Endodermal cell (in vitro differentiated cells): ENCODE measurements at regions not wholly inside any gene's neighbourhood (a gene's known extent, or its start where the extent isn't known, plus 50 kb on each side); places are given as distances from the start of the nearest gene placed in this dataset.

Experiments
- DNase-seq: peaks from one replicate; pipeline ENCODE4 v3.0.0-alpha.2; 2017
- H3K27ac ChIP-seq: 2 replicates; pipeline ENCODE4 v1.5.1; 2013; ENCODE audit warnings: mild to moderate bottlenecking, low read depth, low read length, moderate library complexity
- H3K27me3 ChIP-seq: 2 replicates; pipeline ENCODE4 v1.6.1; 2013; ENCODE audit warnings: mild to moderate bottlenecking, low read length, moderate library complexity; ENCODE audit not compliant: insufficient read depth, control insufficient read depth, poor library complexity, severe bottlenecking
- H3K36me3 ChIP-seq: 2 replicates; pipeline ENCODE4 v1.7.0; 2013; ENCODE audit warnings: mild to moderate bottlenecking, low read length, moderate library complexity; ENCODE audit not compliant: control insufficient read depth, insufficient read depth
- H3K4me1 ChIP-seq: one replicate; pipeline ENCODE4 v1.7.0; 2013; ENCODE audit warnings: low read length; ENCODE audit not compliant: control insufficient read depth, insufficient read depth
- H3K4me3 ChIP-seq: 2 replicates; pipeline ENCODE4 v1.5.1; 2013; ENCODE audit warnings: mild to moderate bottlenecking, low read length, moderate library complexity
- H3K9ac ChIP-seq: 2 replicates; pipeline ENCODE4 v1.6.1; 2013; ENCODE audit warnings: mild to moderate bottlenecking, low read length, moderate library complexity; ENCODE audit not compliant: poor library complexity, severe bottlenecking; ENCODE audit errors: extremely low read depth
- H3K9me3 ChIP-seq: 2 replicates; pipeline ENCODE4 v1.6.1; 2013; ENCODE audit warnings: mild to moderate bottlenecking, low read length, moderate library complexity; ENCODE audit not compliant: control insufficient read depth
- H3K27ac Mint-ChIP-seq: 2 replicates; pipeline ENCODE4 v1.8.0; 2020; ENCODE audit warnings: mixed read lengths
- H3K27me3 Mint-ChIP-seq: 2 replicates; pipeline ENCODE4 v1.8.0; 2021; ENCODE audit warnings: mild to moderate bottlenecking, mixed read lengths; ENCODE audit not compliant: insufficient read depth
- H3K36me3 Mint-ChIP-seq: 2 replicates; pipeline ENCODE4 v1.8.0; 2020; ENCODE audit warnings: low read depth, mixed read lengths
- H3K4me1 Mint-ChIP-seq: 2 replicates; pipeline ENCODE4 v1.8.0; 2020; ENCODE audit warnings: mixed read lengths
- H3K4me3 Mint-ChIP-seq: 2 replicates; pipeline ENCODE4 v1.8.0; 2020; ENCODE audit warnings: mild to moderate bottlenecking, moderate library complexity, mixed read lengths
- H3K9me3 Mint-ChIP-seq: 2 replicates; pipeline ENCODE4 v1.8.0; 2020; ENCODE audit warnings: mild to moderate bottlenecking, mixed read lengths
- WGBS, 2 experiments: methylation state at CpG; one replicate each; pipeline versions ENCODE4 v1.1.5 to v1.1.7; 2013; ENCODE audit warnings: missing lambda C conversion rate in 2 of 2, mixed read lengths in 1 of 2; ENCODE audit not compliant: insufficient coverage in 1 of 2, insufficient read length in 1 of 2; 5-methylcytosine and 5-hydroxymethylcytosine counted together
- TF ChIP-seq, protein P1 (sequence below): fragments of 200-600 bp; sonication (generic); conservative IDR thresholded peaks from 2 replicates; pipeline ENCODE4 v1.5.0; 2021; ENCODE audit warnings: antibody characterized with exemption, mild to moderate bottlenecking

GRCh38 chr3:96483781-96484180, 330.6 kb upstream of the EPHA6 start:
- no peak overlapping the region for H3K4me3 ChIP-seq
- H3K9ac ChIP-seq, result no peak overlapping the region
- no peaks in the 10 kb centered on the region for H3K27me3 ChIP-seq
- H3K36me3 ChIP-seq, result no peaks in the 10 kb centered on the region
- Mint-ChIP-seq H3K27me3 (no peaks in the 10 kb centered on the region), H3K9me3 (no peaks in the 10 kb centered on the region), H3K36me3 (no peaks in the 10 kb centered on the region), H3K4me3 (no peak overlapping the region), H3K27ac (no peak overlapping the region), H3K4me1 (no peaks in the 10 kb centered on the region)
- H3K4me1 ChIP-seq, result no peaks in the 10 kb centered on the region
- no peak overlapping the region for H3K27ac ChIP-seq
- DNase-seq, result no peak
- H3K9me3 ChIP-seq, result no peaks in the 10 kb centered on the region
- TF ChIP-seq, protein P1, sequence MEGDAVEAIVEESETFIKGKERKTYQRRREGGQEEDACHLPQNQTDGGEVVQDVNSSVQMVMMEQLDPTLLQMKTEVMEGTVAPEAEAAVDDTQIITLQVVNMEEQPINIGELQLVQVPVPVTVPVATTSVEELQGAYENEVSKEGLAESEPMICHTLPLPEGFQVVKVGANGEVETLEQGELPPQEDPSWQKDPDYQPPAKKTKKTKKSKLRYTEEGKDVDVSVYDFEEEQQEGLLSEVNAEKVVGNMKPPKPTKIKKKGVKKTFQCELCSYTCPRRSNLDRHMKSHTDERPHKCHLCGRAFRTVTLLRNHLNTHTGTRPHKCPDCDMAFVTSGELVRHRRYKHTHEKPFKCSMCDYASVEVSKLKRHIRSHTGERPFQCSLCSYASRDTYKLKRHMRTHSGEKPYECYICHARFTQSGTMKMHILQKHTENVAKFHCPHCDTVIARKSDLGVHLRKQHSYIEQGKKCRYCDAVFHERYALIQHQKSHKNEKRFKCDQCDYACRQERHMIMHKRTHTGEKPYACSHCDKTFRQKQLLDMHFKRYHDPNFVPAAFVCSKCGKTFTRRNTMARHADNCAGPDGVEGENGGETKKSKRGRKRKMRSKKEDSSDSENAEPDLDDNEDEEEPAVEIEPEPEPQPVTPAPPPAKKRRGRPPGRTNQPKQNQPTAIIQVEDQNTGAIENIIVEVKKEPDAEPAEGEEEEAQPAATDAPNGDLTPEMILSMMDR, result no peak

GRCh38 chr3:96488708-96489107, 325.7 kb upstream of the EPHA6 start:
- Mint-ChIP-seq H3K4me1 (no peaks in the 10 kb centered on the region), H3K9me3 (no peaks in the 10 kb centered on the region), H3K4me3 (no peak overlapping the region), H3K36me3 (no peaks in the 10 kb centered on the region), H3K27ac (no peak overlapping the region), H3K27me3 (no peaks in the 10 kb centered on the region)
- no peak overlapping the region for H3K4me3 ChIP-seq
- no peaks in the 10 kb centered on the region for H3K4me1 ChIP-seq
- no peaks in the 10 kb centered on the region for H3K27me3 ChIP-seq
- TF ChIP-seq, protein P1, result no peak
- no peaks in the 10 kb centered on the region for H3K36me3 ChIP-seq
- no peak overlapping the region for H3K9ac ChIP-seq
- H3K9me3 ChIP-seq, result no peaks in the 10 kb centered on the region
- no peak for DNase-seq
- no peak overlapping the region for H3K27ac ChIP-seq
- 92 to 93% methylated on average over 2 to 4 of the region's 4 CpGs for WGBS, 2 experiments

GRCh38 chr3:96491023-96491422, 323.4 kb upstream of the EPHA6 start:
- no peaks in the 10 kb centered on the region for H3K9me3 Mint-ChIP-seq
- no peaks in the 10 kb centered on the region for H3K9me3 ChIP-seq
- H3K4me3 ChIP-seq, result no peak overlapping the region
- H3K27ac ChIP-seq, result no peak overlapping the region
- TF ChIP-seq, protein P1, result no peak
- no peaks in the 10 kb centered on the region for H3K27me3 ChIP-seq
- H3K9ac ChIP-seq, result no peak overlapping the region
- no peak overlapping the region for H3K27ac Mint-ChIP-seq
- H3K36me3 Mint-ChIP-seq, result no peaks in the 10 kb centered on the region
- H3K4me1 Mint-ChIP-seq, result no peaks in the 10 kb centered on the region
- no peak for DNase-seq
- H3K36me3 ChIP-seq, result no peaks in the 10 kb centered on the region
- H3K4me3 Mint-ChIP-seq, result no peak overlapping the region
- no peaks in the 10 kb centered on the region for H3K27me3 Mint-ChIP-seq
- no peaks in the 10 kb centered on the region for H3K4me1 ChIP-seq
